Smooth muscle cell (in vitro differentiated cells): ENCODE measurements at regions not wholly inside any gene's neighbourhood (a gene's known extent, or its start where the extent isn't known, plus 50 kb on each side); places are given as distances from the start of the nearest gene placed in this dataset.
A peak's percentile ranks its signal among the peaks of the same experiment; 100 is the strongest.

Source experiments
- DNase-seq: peaks from one replicate; lab custom pipeline; 2025; ENCODE audit not compliant: unreplicated experiment; lab: John Stamatoyannopoulos, UW
- H2AFZ ChIP-seq: fragments of 200-600 bp; sonication (generic); 2 replicates; pipeline ENCODE4 v1.6.0; 2016; ENCODE audit warnings: antibody characterized with exemption, low read depth, mild to moderate bottlenecking
- H3F3A ChIP-seq: fragments of 200-600 bp; sonication (generic); 2 replicates; pipeline ENCODE4 v1.6.0; 2017; ENCODE audit warnings: antibody characterized with exemption, low read depth
- H3K27ac ChIP-seq: fragments of 200-600 bp; sonication (generic); 2 replicates; pipeline ENCODE4 v1.5.1; 2016; ENCODE audit warnings: low read depth, mild to moderate bottlenecking
- H3K27me3 ChIP-seq: fragments of 200-600 bp; sonication (generic); 2 replicates; pipeline ENCODE4 v1.6.1; 2016; ENCODE audit warnings: low read depth, mild to moderate bottlenecking
- H3K36me3 ChIP-seq: fragments of 200-600 bp; sonication (generic); 2 replicates; pipeline ENCODE4 v1.5.1; 2016; ENCODE audit warnings: low read depth
- H3K4me1 ChIP-seq: fragments of 200-600 bp; sonication (generic); 2 replicates; pipeline ENCODE4 v1.5.1; 2016; ENCODE audit warnings: low read depth
- H3K4me2 ChIP-seq: fragments of 200-600 bp; sonication (generic); 2 replicates; pipeline ENCODE4 v1.6.0; 2016; ENCODE audit warnings: mild to moderate bottlenecking
- H3K4me3 ChIP-seq: fragments of 200-600 bp; sonication (generic); 2 replicates; pipeline ENCODE4 v1.5.1; 2016; ENCODE audit warnings: mild to moderate bottlenecking
- H3K79me2 ChIP-seq: fragments of 200-600 bp; sonication (generic); 2 replicates; pipeline ENCODE4 v1.6.0; 2016; ENCODE audit warnings: low read depth, mild to moderate bottlenecking
- H3K9ac ChIP-seq: fragments of 200-600 bp; sonication (generic); 2 replicates; pipeline ENCODE4 v1.6.0; 2016; ENCODE audit warnings: low read depth
- H3K9me3 ChIP-seq: fragments of 200-600 bp; sonication (generic); replicated peaks from 2 replicates; pipeline ENCODE4 v1.5.1; 2016; ENCODE audit warnings: low read depth
- H4K20me1 ChIP-seq: fragments of 200-600 bp; sonication (generic); 2 replicates; pipeline ENCODE4 v1.6.0; 2016; ENCODE audit warnings: low read depth
- WGBS: methylation state at CpG from one replicate; pipeline ENCODE4 v1.1.7; 2016; ENCODE audit warnings: low lambda C conversion rate; 5-methylcytosine and 5-hydroxymethylcytosine counted together
- TF ChIP-seq, protein P1 (sequence below): fragments of 200-600 bp; sonication (generic); IDR thresholded peaks from 2 replicates; pipeline ENCODE4 v1.5.1; 2017; ENCODE audit warnings: borderline replicate concordance, mild to moderate bottlenecking, antibody characterized with exemption; ENCODE audit not compliant: insufficient read depth, poor library complexity, severe bottlenecking

DNA sequence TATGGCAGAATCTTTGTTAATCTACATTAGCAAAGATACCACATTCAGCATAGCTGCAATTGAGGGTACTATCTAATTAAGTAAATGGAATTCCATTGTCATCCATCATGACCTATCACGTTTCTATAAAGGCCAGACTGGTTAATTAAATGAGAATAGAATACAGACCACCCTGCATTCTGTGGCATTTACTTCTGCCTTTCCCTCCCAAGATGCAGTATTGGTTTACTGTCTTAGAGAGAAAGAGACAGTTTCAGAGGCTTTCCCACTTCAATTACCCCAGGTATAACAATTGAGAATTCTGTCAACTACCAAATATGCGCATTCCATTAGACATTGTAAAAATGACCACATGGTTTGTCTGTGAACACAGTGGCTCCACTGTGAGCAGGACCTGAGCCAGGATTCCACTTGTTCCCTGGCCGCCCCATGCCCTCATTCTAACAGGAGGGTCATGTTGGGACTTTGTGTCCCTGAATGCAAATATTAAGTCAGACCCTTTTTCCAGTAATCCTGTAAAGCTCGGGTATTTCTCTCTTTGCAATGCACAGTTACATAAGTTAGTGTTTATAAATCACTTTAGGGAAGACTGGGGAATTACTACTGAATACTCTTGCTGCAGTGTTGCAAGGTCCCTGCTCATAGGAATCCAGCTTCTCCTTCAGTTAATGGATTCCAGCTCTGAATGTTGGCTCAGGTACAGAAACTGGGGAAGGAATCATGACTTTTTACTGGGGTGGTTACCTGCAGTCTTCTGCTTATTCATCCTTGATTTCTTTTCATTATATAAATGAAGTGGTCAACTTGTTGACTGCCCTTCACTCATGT, 261.0 kb downstream of the PDGFC start:
- Histone ChIP-seq H3K9ac (no peak overlapping the region), H3K27ac (no peak overlapping the region), H3K27me3 (no peaks in the 10 kb centered on the region), H2AFZ (no peak overlapping the region), H3K4me1 (no peaks in the 10 kb centered on the region), H3K79me2 (no peaks in the 10 kb centered on the region), H3K4me3 (no peak overlapping the region), H4K20me1 (no peaks in the 10 kb centered on the region), H3K4me2 (no peak overlapping the region), H3K36me3 (no peaks in the 10 kb centered on the region), H3K9me3 (no peaks in the 10 kb centered on the region), H3F3A (no peaks in the 10 kb centered on the region)
- WGBS: 80% methylated on average over 4 of the region's 4 CpGs
- DNase-seq: no peak
- TF ChIP-seq, protein P1, sequence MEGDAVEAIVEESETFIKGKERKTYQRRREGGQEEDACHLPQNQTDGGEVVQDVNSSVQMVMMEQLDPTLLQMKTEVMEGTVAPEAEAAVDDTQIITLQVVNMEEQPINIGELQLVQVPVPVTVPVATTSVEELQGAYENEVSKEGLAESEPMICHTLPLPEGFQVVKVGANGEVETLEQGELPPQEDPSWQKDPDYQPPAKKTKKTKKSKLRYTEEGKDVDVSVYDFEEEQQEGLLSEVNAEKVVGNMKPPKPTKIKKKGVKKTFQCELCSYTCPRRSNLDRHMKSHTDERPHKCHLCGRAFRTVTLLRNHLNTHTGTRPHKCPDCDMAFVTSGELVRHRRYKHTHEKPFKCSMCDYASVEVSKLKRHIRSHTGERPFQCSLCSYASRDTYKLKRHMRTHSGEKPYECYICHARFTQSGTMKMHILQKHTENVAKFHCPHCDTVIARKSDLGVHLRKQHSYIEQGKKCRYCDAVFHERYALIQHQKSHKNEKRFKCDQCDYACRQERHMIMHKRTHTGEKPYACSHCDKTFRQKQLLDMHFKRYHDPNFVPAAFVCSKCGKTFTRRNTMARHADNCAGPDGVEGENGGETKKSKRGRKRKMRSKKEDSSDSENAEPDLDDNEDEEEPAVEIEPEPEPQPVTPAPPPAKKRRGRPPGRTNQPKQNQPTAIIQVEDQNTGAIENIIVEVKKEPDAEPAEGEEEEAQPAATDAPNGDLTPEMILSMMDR: no peak

DNA sequence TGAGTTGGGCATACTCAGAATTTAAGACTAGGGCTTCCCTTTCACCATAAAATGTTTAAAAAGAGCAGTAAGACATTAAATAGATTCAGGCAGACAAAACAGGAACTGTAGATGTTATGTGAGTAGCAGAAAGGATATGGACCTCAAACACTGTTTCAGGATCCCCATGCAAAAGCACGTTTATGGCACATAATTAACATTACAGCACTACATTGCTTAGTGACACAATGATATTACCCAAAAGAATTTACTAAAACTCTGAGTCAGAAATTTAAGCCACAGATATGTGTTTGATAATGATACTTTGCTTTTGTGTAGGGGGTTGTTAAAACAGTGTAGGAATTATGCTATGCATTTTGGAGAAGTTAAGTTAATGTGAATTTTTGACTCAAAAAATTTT, 266.3 kb downstream of the PDGFC start:
- no peak overlapping the region for H3K9ac ChIP-seq
- H3K9me3 ChIP-seq: no peaks in the 10 kb centered on the region
- H4K20me1 ChIP-seq: no peaks in the 10 kb centered on the region
- H3K79me2 ChIP-seq: no peaks in the 10 kb centered on the region
- TF ChIP-seq, protein P1: no peak
- DNase-seq: no peak
- no peaks in the 10 kb centered on the region for H3K4me1 ChIP-seq
- WGBS: 25% methylated on average over 1 of the region's 1 CpG
- peak overlapping the region; percentile 18 for H3K4me2 ChIP-seq
- no peaks in the 10 kb centered on the region for H3K36me3 ChIP-seq
- peak overlapping the region; percentile 29 for H3K27ac ChIP-seq
- peak overlapping the region; percentile 52 for H2AFZ ChIP-seq
- H3K4me3 ChIP-seq: no peak overlapping the region
- H3K27me3 ChIP-seq: no peaks in the 10 kb centered on the region
- H3F3A ChIP-seq: no peaks in the 10 kb centered on the region

DNA sequence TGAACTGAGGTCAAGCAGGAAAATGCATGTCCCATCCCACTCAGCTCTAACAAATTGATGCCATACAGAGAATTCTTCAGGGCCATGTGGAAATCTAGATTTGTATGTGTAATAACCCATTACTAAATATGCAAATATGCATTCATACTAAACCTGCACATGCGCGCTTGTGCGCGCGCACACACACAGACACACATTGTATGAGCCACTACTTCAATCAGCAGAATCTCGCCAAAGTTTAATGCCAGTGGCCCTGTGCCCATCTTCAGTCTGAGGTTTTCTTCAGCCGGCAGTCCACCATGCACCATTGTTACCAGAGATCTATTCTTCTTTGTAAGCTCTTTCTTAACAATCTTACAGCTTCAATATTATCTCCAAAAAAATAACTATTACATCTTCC, 276.4 kb downstream of the PDGFC start:
- DNase-seq: no peak
- Histone ChIP-seq H3K9ac (no peak overlapping the region), H3K9me3 (no peaks in the 10 kb centered on the region), H2AFZ (no peak overlapping the region), H3K4me1 (no peaks in the 10 kb centered on the region), H3K27ac (no peak overlapping the region), H3K4me3 (no peak overlapping the region), H3K79me2 (no peaks in the 10 kb centered on the region), H3K36me3 (no peaks in the 10 kb centered on the region), H3K27me3 (no peaks in the 10 kb centered on the region), H3F3A (no peaks in the 10 kb centered on the region), H4K20me1 (no peaks in the 10 kb centered on the region), H3K4me2 (no peak overlapping the region)
- TF ChIP-seq, protein P1: no peak
- WGBS: 94% methylated on average over 7 of the region's 7 CpGs

DNA sequence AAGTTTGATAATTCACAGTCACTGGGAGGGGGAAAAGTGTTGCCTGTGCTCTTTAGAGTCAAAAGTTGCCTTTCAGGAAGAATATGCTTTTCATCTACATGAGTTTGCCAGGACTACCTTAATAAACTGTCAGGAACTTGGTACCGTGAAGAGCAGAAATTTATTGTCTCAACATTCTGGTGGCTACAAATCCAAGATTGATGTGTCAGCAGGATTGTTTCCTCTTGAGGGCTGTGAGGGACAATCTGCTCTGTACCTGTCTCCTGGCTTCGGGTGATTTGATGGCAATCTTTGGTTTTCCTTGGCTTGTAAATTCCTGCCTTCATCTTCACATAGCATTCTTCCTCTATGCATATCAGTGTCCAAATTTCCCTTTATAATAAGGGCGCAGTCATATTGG, 277.2 kb downstream of the PDGFC start:
- Histone ChIP-seq H3K79me2 (no peaks in the 10 kb centered on the region), H3F3A (no peaks in the 10 kb centered on the region), H3K4me3 (no peak overlapping the region), H3K9ac (no peak overlapping the region), H3K27me3 (no peaks in the 10 kb centered on the region), H2AFZ (peak overlapping the region; percentile 36), H4K20me1 (no peaks in the 10 kb centered on the region), H3K36me3 (no peaks in the 10 kb centered on the region), H3K9me3 (no peaks in the 10 kb centered on the region), H3K27ac (no peak overlapping the region), H3K4me1 (no peaks in the 10 kb centered on the region), H3K4me2 (no peak overlapping the region)
- TF ChIP-seq, protein P1: no peak
- no peak for DNase-seq
- WGBS: 68% methylated on average over 3 of the region's 3 CpGs
